K562 (cell line): ENCODE measurements at regions not wholly inside any gene's neighbourhood (a gene's known extent, or its start where the extent isn't known, plus 50 kb on each side); places are given as distances from the start of the nearest gene placed in this dataset.

ENCODE experiments used
- ZNF407 ChIP-seq: fragments of 450-650 bp; IDR thresholded peaks from 2 replicates; pipeline ENCODE4 v1.6.1; 2016; ENCODE audit warnings: low read depth
- TF ChIP-seq, protein P1 (sequence below): sonication (generic); formaldehyde crosslinking; IDR thresholded peaks from 2 replicates; pipeline ENCODE4 v1.8.1; 2023; ENCODE audit warnings: mild to moderate bottlenecking, missing genetic modification reagents

- TF ChIP-seq ZNF407, result no peak
- TF ChIP-seq, protein P1, sequence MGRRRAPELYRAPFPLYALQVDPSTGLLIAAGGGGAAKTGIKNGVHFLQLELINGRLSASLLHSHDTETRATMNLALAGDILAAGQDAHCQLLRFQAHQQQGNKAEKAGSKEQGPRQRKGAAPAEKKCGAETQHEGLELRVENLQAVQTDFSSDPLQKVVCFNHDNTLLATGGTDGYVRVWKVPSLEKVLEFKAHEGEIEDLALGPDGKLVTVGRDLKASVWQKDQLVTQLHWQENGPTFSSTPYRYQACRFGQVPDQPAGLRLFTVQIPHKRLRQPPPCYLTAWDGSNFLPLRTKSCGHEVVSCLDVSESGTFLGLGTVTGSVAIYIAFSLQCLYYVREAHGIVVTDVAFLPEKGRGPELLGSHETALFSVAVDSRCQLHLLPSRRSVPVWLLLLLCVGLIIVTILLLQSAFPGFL (CRISPR knock-in tag), result no peak
Measured at GRCh38 chr17:79218175-79218824, 143.7 kb downstream of the ENGASE start (continued).
